Loucy (cell line): ENCODE measurements at regions not wholly inside any gene's neighbourhood (a gene's known extent, or its start where the extent isn't known, plus 50 kb on each side); places are given as distances from the start of the nearest gene placed in this dataset.

Source experiments
- CTCF ChIP-seq: fragments of 200-600 bp; sonication (generic); conservative IDR thresholded peaks from 2 replicates; pipeline ENCODE4 v1.5.1; 2014; ENCODE audit warnings: mild to moderate bottlenecking, antibody characterized with exemption, low read length
- EZH2phosphoT487 ChIP-seq: fragments of 200-600 bp; IDR thresholded peaks from 2 replicates; pipeline ENCODE4 v1.6.1; 2018; ENCODE audit warnings: antibody characterized with exemption, mild to moderate bottlenecking, moderate library complexity, borderline replicate concordance

GRCh38 chr5:155097995-155098394, 84.4 kb downstream of the KIF4B start:
- TF ChIP-seq CTCF: no peak
- TF ChIP-seq EZH2phosphoT487: no peak
